Liver (tissue), 8 donors: ENCODE measurements at regions not wholly inside any gene's neighbourhood (a gene's known extent, or its start where the extent isn't known, plus 50 kb on each side); places are given as distances from the start of the nearest gene placed in this dataset.

Experiments used
- DNase-seq: peaks from one replicate; pipeline ENCODE4 v3.0.0-alpha.2; 2017; ENCODE audit warnings: low spot score
- H3K27ac ChIP-seq, 2 donors: one replicate each; pipeline ENCODE4 v1.7.0; 2013; ENCODE audit warnings: inconsistent platforms in 2 of 2, low read length in 2 of 2, control low read depth in 1 of 2, low read depth in 1 of 2, mild to moderate bottlenecking in 1 of 2
- H3K27me3 ChIP-seq, 4 donors: one replicate each; pipeline versions ENCODE4 v1.6.1 to v1.7.0; 2013; ENCODE audit warnings: low read length in 3 of 4, inconsistent platforms in 1 of 4, mild to moderate bottlenecking in 1 of 4, moderate library complexity in 1 of 4; ENCODE audit not compliant: control insufficient read depth in 4 of 4, insufficient read depth in 4 of 4
- H3K36me3 ChIP-seq, 4 donors: one replicate each; pipeline versions ENCODE4 v1.6.1 to v1.7.0; 2013; ENCODE audit warnings: low read length in 3 of 4, mild to moderate bottlenecking in 3 of 4, low read depth in 1 of 4, moderate library complexity in 1 of 4; ENCODE audit not compliant: control insufficient read depth in 4 of 4, insufficient read depth in 3 of 4
- H3K4me1 ChIP-seq, 4 donors: one replicate each; pipeline versions ENCODE4 v1.6.1 to v1.7.0; 2013; ENCODE audit warnings: low read length in 3 of 4, mild to moderate bottlenecking in 3 of 4, moderate library complexity in 1 of 4; ENCODE audit not compliant: control insufficient read depth in 4 of 4, insufficient read depth in 4 of 4
- H3K4me3 ChIP-seq, 3 donors: one replicate each; pipeline versions ENCODE4 v1.6.1 to v1.7.0; 2013; ENCODE audit warnings: low read length in 3 of 3, control low read depth in 1 of 3, low read depth in 1 of 3, mild to moderate bottlenecking in 1 of 3
- H3K9ac ChIP-seq, 2 donors: one replicate each; pipeline ENCODE4 v1.7.0; 2013; ENCODE audit warnings: low read length in 2 of 2, mild to moderate bottlenecking in 2 of 2, moderate library complexity in 2 of 2, control low read depth in 1 of 2, low read depth in 1 of 2
- H3K9me3 ChIP-seq, 4 donors: one replicate each; pipeline versions ENCODE4 v1.6.1 to v1.7.0; 2013; ENCODE audit warnings: low read length in 3 of 4; ENCODE audit not compliant: control insufficient read depth in 4 of 4
- ATF3 ChIP-seq: IDR thresholded peaks from 2 replicates; pipeline ENCODE4 v1.6.1; 2016; ENCODE audit warnings: antibody characterized with exemption
- CTCF ChIP-seq: fragments of 150-350 bp; IDR thresholded peaks from 2 replicates; pipeline ENCODE4 v1.5.1; 2017; ENCODE audit warnings: improper control_type of control experiment, low read depth, low read length; ENCODE audit not compliant: missing input control
- FOXA1 ChIP-seq: IDR thresholded peaks from 2 replicates; pipeline ENCODE4 v1.6.1; 2016; ENCODE audit warnings: antibody characterized with exemption
- FOXA2 ChIP-seq: IDR thresholded peaks from 2 replicates; pipeline ENCODE4 v1.6.1; 2016; ENCODE audit warnings: antibody characterized with exemption
- GABPA ChIP-seq, 2 donors: IDR thresholded peaks in 1 of 2; conservative IDR thresholded peaks in 1 of 2; 2 replicates each; pipeline ENCODE4 v1.6.1; 2016; ENCODE audit warnings: antibody characterized with exemption in 2 of 2, mild to moderate bottlenecking in 1 of 2, moderate library complexity in 1 of 2
- HNF4A ChIP-seq, 2 donors: conservative IDR thresholded peaks; 2 replicates each; pipeline ENCODE4 v1.6.1; 2016; ENCODE audit warnings: antibody characterized with exemption in 2 of 2, mild to moderate bottlenecking in 2 of 2
- HNF4G ChIP-seq: IDR thresholded peaks from 2 replicates; pipeline ENCODE4 v1.6.1; 2016; ENCODE audit warnings: antibody characterized with exemption
- JUND ChIP-seq, 2 donors: IDR thresholded peaks; 2 replicates each; pipeline ENCODE4 v1.6.1; 2016; ENCODE audit warnings: antibody characterized with exemption in 2 of 2
- MAX ChIP-seq: IDR thresholded peaks from 2 replicates; pipeline ENCODE4 v1.6.1; 2016; ENCODE audit warnings: antibody characterized with exemption
- NR2F2 ChIP-seq: IDR thresholded peaks from 2 replicates; pipeline ENCODE4 v1.6.1; 2016; ENCODE audit warnings: antibody characterized with exemption
- RAD21 ChIP-seq, 2 donors: IDR thresholded peaks; 2 replicates each; pipeline ENCODE4 v1.6.1; 2016; ENCODE audit warnings: antibody characterized with exemption in 2 of 2, mild to moderate bottlenecking in 2 of 2
- RXRA ChIP-seq, 2 donors: IDR thresholded peaks; 2 replicates each; pipeline ENCODE4 v1.6.1; 2017 to 2018; ENCODE audit warnings: antibody characterized with exemption in 2 of 2, mild to moderate bottlenecking in 1 of 2
- SP1 ChIP-seq: IDR thresholded peaks from 2 replicates; pipeline ENCODE4 v1.6.1; 2018; ENCODE audit warnings: antibody characterized with exemption, mild to moderate bottlenecking
- TAF1 ChIP-seq: conservative IDR thresholded peaks from 2 replicates; pipeline ENCODE4 v1.6.1; 2016; ENCODE audit warnings: antibody characterized with exemption, mild to moderate bottlenecking
- YY1 ChIP-seq: IDR thresholded peaks from 2 replicates; pipeline ENCODE4 v1.6.1; 2016; ENCODE audit warnings: antibody characterized with exemption, mild to moderate bottlenecking
- ZBTB33 ChIP-seq: IDR thresholded peaks from 2 replicates; pipeline ENCODE4 v1.6.1; 2016; ENCODE audit warnings: antibody characterized with exemption
- WGBS: extraction: QIAGEN DNeasy Blood & Tissue Kit; methylation state at CpG from one replicate; pipeline ENCODE4 v1.1.7; 2013; 5-methylcytosine and 5-hydroxymethylcytosine counted together
- donor health status: healthy.
- donor health status: healthy.
- donor health status: healthy.
- donor health status: healthy.
- donor health status: healthy.

GRCh38 chr4:35459045-35459444 is 785.3 kb downstream of the ARAP2 start:
- TF ChIP-seq HNF4G (no peak), FOXA2 (no peak), GABPA (IDR thresholded peaks at IDR 0.05 in 1 of 2, conservative IDR thresholded peaks at IDR 0.05 in 1 of 2) (no peak), CTCF (no peak), SP1 (no peak), RXRA (IDR thresholded peaks at IDR 0.05) (no peak), HNF4A (conservative IDR thresholded peaks at IDR 0.05) (no peak), RAD21 (IDR thresholded peaks at IDR 0.05) (no peak), YY1 (no peak), MAX (no peak), JUND (IDR thresholded peaks at IDR 0.05) (no peak), ATF3 (no peak), NR2F2 (no peak)
- Histone ChIP-seq H3K36me3 (no peaks in the 10 kb centered on the region), H3K4me1 (no peaks in the 10 kb centered on the region), H3K27me3 (no peaks in the 10 kb centered on the region), H3K9ac (no peak overlapping the region), H3K27ac (no peak overlapping the region), H3K9me3 (no peaks in the 10 kb centered on the region), H3K4me3 (no peak overlapping the region)
- no peak for DNase-seq

- Histone ChIP-seq H3K27me3 (no peaks in the 10 kb centered on the region), H3K4me1 (no peaks in the 10 kb centered on the region), H3K9ac (no peak overlapping the region), H3K4me3 (no peak overlapping the region), H3K9me3 (no peaks in the 10 kb centered on the region), H3K36me3 (no peaks in the 10 kb centered on the region), H3K27ac (no peak overlapping the region)
- no peak for DNase-seq
- TF ChIP-seq RXRA (IDR thresholded peaks at IDR 0.05) (no peak), HNF4A (conservative IDR thresholded peaks at IDR 0.05) (no peak), YY1 (no peak), RAD21 (IDR thresholded peaks at IDR 0.05) (no peak), FOXA1 (no peak), ATF3 (no peak), HNF4G (no peak), JUND (IDR thresholded peaks at IDR 0.05) (no peak), ZBTB33 (no peak), TAF1 (no peak), SP1 (no peak), CTCF (no peak), NR2F2 (no peak), GABPA (IDR thresholded peaks at IDR 0.05 in 1 of 2, conservative IDR thresholded peaks at IDR 0.05 in 1 of 2) (no peak), FOXA2 (no peak)
- WGBS, result 57% methylated on average over 5 of the region's 5 CpGs
Measured at GRCh38 chr4:35461931-35462659, 782.2 kb downstream of the ARAP2 start.
